Epidermal melanocyte (primary cell): ENCODE measurements at regions not wholly inside any gene's neighbourhood (a gene's known extent, or its start where the extent isn't known, plus 50 kb on each side); places are given as distances from the start of the nearest gene placed in this dataset.

ENCODE experiments used
- DNase-seq: peaks from one replicate; pipeline ENCODE4 v3.0.0; 2011; ENCODE audit warnings: low spot score; ENCODE audit not compliant: insufficient read length

DNA sequence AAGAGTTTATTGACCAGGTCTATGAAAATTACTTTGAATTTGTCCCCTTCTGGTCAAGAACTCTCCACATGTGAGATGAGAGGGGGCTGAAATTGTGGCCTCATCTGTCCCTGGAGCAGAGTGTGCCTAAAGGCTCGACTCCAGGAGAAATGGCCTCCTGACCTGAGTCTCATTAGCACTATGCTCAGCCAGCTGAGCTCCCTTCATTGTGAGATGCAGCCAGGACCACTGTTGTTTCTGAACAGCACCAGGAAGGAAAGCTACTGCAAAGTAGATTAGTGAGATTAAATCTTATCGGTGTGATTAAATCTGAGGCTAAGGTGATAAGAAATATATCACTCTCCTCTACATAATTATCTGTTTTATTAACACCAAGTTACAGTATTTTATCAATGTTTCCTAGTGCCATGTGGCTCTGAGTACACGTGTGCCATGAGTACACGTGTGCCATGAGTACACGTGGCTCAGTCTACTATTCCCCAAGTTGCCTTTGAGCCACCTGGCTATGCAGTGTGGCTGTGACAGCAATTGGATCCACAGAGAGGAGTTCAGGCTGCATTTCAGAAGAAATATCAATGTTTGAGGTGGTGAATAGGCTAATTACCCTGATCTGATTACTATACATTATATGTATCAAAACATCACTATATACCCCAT, 126.9 kb downstream of the IPMK start:
- no peak for DNase-seq

DNA sequence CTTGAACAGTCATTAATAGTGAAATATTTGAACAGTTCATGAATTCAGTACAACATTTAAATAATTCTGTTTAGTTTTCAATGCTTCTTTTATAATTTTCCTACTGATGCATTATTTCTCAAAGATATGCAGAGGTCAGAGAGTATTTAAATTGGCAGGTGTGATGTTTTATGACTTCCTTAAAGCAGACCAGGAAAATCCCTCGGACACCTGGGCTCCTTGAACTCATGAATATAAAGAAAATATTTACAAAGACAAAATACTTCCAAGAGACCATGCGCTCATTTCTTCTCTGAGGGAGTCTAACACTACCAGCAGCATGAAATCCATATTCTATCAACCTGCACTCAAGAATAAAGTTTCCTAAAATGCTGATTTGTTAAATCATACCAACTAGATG, 127.6 kb downstream of the IPMK start:
- DNase-seq = no peak

- no peak for DNase-seq
Measured at GRCh38 chr10:58137813-58138212, 129.9 kb downstream of the IPMK start.

GRCh38 chr10:58115218-58116050, 152.3 kb downstream of the IPMK start:
- no peak for DNase-seq

DNA sequence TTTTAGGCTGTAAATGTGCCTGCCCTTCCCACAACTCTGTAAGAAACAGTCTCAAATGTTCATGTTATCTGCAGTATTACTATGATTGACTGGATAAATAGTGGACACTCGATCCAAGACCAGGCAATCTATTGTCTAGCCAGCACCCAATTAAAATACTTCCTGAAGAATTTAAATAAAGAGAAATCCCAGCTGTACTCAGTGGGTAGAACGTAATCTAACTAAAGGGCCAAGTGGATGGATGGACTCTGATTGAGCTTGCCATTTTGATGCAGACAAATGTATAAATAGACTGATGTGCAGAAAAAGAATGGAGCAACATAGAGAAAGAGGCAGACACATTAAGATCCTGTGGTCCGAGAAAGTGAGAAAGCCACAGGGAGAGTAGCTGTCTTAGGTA, 158.0 kb downstream of the IPMK start:
- DNase-seq = no peak

GRCh38 chr10:58107506-58107905, 160.2 kb downstream of the IPMK start:
- no peak for DNase-seq

DNA sequence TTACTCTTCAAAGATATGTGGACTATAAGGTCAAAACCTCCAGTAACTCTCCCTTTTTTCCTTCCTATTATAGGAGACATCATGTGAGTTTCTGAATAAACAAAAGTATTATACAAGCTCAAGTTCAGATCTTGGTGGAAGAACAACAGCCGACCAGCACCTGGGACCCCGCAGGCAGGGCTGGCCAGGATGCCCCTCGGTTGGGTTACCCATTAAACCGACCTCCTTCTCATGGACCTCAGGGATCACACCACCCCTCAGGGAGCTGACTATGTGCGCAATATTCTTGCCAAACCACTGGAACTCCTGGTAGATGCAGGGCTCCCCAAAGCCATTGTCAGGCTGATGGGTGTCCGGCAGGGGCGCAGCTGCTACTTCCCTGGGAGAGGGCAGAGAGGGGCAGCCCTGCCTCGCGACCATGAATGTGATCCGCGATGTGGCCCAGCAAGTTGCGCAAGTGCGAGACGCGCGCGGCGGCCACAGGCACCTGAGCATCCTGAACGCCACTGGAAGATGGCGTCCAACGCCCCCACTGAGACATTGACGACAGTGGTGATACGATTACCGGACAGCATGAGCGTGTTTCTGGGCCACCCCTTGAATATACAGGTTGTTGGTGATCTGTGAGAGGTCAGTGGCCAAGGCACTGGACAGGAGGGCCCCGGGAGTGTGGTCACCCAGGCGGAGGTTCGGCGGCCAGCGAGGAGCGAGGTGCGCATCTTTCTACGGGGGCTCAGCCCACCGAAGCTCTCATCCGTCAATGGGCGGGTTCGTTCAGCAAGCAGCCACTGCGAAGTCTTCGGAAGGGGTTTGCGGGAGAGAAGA, 161.3 kb downstream of the IPMK start:
- DNase-seq = no peak

GRCh38 chr10:58104351-58104751, 163.3 kb downstream of the IPMK start:
- DNase-seq = no peak

GRCh38 chr10:58102897-58103296, 164.8 kb downstream of the IPMK start:
- DNase-seq = no peak

DNA sequence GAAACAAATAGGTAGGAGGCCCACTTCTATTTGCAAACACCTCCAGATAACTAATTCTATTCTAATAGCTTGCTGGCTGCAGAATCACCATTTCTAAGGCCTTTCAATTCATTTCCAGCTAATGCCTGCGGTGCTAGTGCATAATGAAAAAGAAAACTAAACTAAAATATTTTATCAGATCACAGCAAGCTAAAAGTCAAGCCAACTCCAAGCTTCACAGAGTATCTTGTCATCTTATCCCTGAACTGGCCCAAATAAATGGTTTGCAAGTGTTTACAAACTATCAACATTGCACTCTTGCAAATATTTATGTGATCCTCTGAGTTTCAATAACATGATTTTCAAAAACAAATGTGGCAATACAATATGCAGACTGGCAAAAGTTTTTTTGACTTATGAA, 166.0 kb downstream of the IPMK start:
- no peak for DNase-seq

DNA sequence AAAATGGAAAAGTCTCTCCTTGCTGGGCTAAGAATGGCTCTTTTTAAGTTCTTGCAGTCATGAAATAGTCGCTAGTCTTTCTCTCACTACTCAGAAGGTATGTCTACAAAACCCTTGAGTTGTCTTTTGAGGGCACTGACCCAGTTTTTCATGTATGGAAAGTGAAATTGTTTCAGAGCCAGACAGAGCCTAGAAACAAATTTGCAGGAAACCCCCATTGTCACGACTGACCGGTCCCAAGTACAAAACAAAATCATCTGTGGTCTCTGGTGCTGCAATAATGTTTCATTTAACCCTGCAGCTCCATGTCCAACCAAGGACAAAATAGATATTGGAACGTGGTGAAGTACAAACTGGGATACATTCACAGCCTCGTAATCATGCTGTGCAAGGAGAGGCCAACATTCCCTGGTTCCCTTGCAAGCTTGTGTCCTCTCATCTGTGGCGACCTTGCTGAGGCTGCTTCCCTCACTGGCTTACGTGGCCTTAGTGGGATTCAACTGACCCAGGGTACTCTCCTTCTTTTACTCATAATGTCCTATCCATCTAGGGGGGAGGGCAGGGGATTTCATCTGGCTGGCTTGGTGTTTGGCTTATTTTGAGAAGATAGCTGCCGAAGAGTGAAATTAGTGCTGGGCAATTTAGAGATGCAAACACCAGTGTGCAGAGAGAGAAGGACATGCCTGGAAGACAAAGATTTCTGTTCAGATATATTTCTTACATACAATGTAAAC, 172.5 kb downstream of the IPMK start:
- DNase-seq = no peak

- DNase-seq = no peak
Measured at GRCh38 chr10:58091886-58092285, 175.8 kb downstream of the IPMK start.

DNA sequence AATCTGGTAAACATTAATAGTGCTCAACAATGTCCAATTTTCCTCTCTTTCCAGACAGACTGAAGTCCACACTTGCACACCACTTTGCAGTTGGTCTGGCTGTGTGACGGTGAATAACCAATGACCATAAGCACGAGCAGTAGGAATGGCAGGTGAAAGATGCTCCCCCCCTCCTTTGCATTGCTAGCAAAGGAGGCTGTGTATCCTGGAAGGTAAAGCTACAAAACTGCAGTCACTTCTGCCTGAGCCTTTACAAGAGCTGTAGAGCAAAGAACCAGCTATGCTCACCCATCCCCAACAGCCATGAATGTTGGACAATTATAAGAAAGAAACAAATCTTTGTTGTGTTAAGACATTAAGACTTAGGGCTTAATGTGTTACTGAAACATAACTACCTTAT, 178.0 kb downstream of the IPMK start:
- no peak for DNase-seq

DNA sequence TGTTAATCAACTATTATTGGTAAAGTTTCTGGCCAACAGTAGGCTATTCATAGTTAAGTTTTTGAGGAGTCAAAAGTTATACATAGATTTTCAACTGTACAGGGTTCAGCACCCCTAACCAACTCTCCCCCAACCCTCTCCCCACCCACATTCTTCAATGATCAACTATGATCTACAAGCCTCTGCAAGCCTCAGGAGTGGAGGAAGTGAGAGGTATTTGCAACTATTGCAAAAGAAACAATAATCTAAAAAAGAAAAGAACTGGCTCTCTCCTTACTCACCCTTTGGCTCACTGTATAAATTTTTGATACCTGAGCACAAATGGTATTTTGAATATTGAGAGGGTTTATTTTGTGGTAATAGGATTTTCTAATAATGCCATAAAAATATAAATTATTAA, 179.8 kb downstream of the IPMK start:
- no peak for DNase-seq

DNA sequence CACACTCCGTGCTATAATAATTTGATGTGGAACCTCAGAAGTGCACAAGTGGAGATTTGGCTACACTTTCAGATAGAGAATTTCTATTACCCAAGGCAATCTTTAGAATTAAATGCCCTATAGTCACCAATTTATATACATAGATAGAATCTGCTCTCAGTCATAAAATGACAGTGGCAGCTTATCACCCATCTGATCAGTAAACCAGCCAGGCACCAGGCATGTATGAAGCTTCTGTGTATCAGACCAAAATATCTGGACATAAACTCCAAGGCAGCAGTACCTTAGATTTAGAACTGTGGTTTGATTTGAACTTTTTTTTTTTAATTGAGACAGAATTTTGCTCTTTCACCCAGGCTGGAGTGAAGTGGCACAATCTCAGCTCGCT, 180.9 kb downstream of the IPMK start:
- no peak for DNase-seq

GRCh38 chr10:58086144-58086762, 181.4 kb downstream of the IPMK start:
- DNase-seq = no peak

GRCh38 chr10:58082248-58082647, 185.4 kb downstream of the IPMK start:
- no peak for DNase-seq

GRCh38 chr10:58081353-58081752, 186.3 kb downstream of the IPMK start:
- DNase-seq = no peak

GRCh38 chr10:58079461-58079860, 188.2 kb downstream of the IPMK start:
- DNase-seq = no peak

DNA sequence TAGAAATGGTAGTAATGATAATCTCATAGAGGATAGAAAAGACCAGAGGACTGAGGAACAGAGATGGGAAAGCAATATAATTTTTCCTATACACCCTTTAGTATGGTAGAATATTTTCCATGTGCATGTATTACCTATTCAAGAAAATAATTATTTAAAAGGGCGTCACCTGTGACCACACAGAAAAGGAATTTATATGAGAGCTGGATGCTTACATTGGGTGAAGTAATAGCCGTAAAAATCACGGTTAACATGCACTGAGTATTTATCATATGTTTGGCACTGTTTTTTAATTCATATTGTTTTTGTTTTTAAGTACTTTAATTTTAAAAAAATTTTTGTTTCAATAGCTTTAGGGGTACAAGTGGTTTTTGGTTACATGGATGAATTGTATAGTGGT, 195.1 kb downstream of the IPMK start:
- DNase-seq = no peak

- DNase-seq = no peak
Measured at GRCh38 chr10:58070956-58071355, 196.7 kb downstream of the IPMK start.
